Astrocyte of the cerebellum (primary cell): ENCODE measurements at regions not wholly inside any gene's neighbourhood (a gene's known extent, or its start where the extent isn't known, plus 50 kb on each side); places are given as distances from the start of the nearest gene placed in this dataset.

Experiments used
- DNase-seq: peaks from one replicate; pipeline ENCODE4 v3.0.0-alpha.2; 2011; ENCODE audit warnings: low read depth
- H3K4me3 ChIP-seq: 2 replicates; pipeline ENCODE4 v1.5.1; 2011; ENCODE audit warnings: mild to moderate bottlenecking, low read depth, low read length, moderate library complexity
- in situ Hi-C: cut with HindIII; loops from 2 replicates; pipeline ENCODE4 v1.10.0; 2017; ENCODE audit warnings: low sequenced_read_pairs
- TF ChIP-seq, protein P1 (sequence below): IDR thresholded peaks from 2 replicates; pipeline ENCODE4 v1.5.1; 2012; ENCODE audit warnings: low read length, low read depth, moderate library complexity, mild to moderate bottlenecking; ENCODE audit errors: missing control alignments

DNA sequence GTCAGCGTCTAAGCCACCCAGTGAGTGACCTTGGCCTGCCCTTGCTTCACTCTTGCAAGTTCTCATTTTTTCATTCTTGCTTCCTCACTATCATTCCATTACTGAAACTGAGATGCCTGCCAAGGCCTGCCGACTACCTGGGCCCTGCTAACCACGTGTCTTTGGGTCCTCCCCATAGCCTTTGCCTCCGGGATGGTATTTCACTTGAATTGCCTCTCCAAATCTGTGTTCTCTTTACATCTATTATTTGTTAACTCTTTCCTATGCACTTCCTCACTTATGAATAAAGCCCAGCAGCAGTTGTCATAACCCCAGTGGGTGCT is 234.6 kb downstream of the SNX10 start:
- TF ChIP-seq, protein P1, sequence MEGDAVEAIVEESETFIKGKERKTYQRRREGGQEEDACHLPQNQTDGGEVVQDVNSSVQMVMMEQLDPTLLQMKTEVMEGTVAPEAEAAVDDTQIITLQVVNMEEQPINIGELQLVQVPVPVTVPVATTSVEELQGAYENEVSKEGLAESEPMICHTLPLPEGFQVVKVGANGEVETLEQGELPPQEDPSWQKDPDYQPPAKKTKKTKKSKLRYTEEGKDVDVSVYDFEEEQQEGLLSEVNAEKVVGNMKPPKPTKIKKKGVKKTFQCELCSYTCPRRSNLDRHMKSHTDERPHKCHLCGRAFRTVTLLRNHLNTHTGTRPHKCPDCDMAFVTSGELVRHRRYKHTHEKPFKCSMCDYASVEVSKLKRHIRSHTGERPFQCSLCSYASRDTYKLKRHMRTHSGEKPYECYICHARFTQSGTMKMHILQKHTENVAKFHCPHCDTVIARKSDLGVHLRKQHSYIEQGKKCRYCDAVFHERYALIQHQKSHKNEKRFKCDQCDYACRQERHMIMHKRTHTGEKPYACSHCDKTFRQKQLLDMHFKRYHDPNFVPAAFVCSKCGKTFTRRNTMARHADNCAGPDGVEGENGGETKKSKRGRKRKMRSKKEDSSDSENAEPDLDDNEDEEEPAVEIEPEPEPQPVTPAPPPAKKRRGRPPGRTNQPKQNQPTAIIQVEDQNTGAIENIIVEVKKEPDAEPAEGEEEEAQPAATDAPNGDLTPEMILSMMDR: no peak
- no peak overlapping the region for H3K4me3 ChIP-seq
- in situ Hi-C loops: no loop called here
- no peak for DNase-seq

DNA sequence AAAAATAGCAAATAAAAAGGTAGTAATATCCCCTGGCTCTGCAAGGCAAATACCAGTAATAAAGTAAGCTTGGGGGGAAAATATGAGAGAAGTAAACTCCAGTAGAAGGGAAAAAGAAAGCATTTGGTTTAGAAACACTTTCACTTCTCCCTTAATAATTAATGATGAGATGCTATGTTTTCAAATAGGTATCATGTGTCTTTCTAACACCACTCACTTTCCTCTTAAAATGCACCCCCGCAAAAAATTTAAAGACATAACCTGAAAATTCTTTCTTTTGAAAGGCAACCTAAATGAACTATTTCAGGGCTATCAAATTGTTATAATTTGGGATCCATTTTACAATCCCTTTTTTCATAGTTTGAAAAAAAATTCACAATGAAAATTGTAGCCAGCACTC is 240.3 kb downstream of the SNX10 start:
- DNase-seq: no peak
- no peak overlapping the region for H3K4me3 ChIP-seq
- in situ Hi-C loops: loop anchor here (5.0 kb wide), 1 partner anchor 35 kb away; no protein-coding TSS in a partner anchor
- TF ChIP-seq, protein P1: no peak

GRCh38 chr7:26532471-26532870 is 240.8 kb downstream of the SNX10 start:
- no peak overlapping the region for H3K4me3 ChIP-seq
- TF ChIP-seq, protein P1: no peak
- DNase-seq: no peak
- in situ Hi-C loops: loop anchor here (5.0 kb wide), 1 partner anchor 35 kb away; no protein-coding TSS in a partner anchor

DNA sequence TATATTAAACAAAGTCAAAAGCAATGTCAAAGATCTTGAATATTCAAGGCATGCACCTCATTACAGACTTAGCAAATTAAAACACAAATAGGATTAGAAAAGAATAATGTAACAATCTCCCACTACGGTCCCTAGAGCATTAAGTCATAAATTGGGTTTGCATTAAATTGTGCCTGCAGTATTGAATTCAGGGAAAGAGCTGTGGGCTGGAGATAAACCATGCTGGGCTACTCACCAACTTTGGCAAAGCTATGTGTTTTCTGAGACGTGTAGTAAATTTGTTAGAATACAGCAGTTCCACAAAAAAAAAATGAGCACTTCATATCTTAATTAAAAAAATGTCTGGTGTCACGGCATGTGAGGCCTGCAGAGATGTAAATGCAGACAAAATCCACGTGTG is 241.6 kb downstream of the SNX10 start:
- TF ChIP-seq, protein P1: no peak
- H3K4me3 ChIP-seq: no peak overlapping the region
- DNase-seq: no peak
- in situ Hi-C loops: loop anchor here (5.0 kb wide), 1 partner anchor 34 kb away; no protein-coding TSS in a partner anchor

GRCh38 chr7:26534649-26535482 is 243.2 kb downstream of the SNX10 start:
- in situ Hi-C loops: loop anchor here (5.0 kb wide), 1 partner anchor 32 kb away; no protein-coding TSS in a partner anchor
- TF ChIP-seq, protein P1: no peak
- no peak for DNase-seq
- no peak overlapping the region for H3K4me3 ChIP-seq

- DNase-seq: no peak
- in situ Hi-C loops: no loop called here
- TF ChIP-seq, protein P1: no peak
- H3K4me3 ChIP-seq: no peak overlapping the region
Observed at GRCh38 chr7:26535483-26536007, 243.9 kb downstream of the SNX10 start.
